ENCODE measurements at regions not wholly inside any gene's neighbourhood (a gene's known extent, or its start where the extent isn't known, plus 50 kb on each side); places are given as distances from the start of the nearest gene placed in this dataset.

GRCh38 chr7:46080595-46081159 is 159.6 kb upstream of the IGFBP3 start:
- Histone ChIP-seq H3K9me3 (ENCODE audit: control insufficient read depth, insufficient read depth, low read length) (no peaks in the 10 kb centered on the region), H3K27ac (ENCODE audit: low read length) (no peak overlapping the region), H3K36me3 (ENCODE audit: control insufficient read depth, insufficient read depth, low read length) (no peaks in the 10 kb centered on the region), H3K4me3 (ENCODE audit: low read length) (no peak overlapping the region), H3K27me3 (ENCODE audit: control insufficient read depth, insufficient read depth, low read length) (no peaks in the 10 kb centered on the region), H3K4me1 (ENCODE audit: control insufficient read depth, insufficient read depth, low read length) (no peaks in the 10 kb centered on the region)
- intact Hi-C loops (cut with micrococcal nuclease): no loop called here
- DNase-seq: no peak
- Mint-ChIP-seq H3K36me3 (no peaks in the 10 kb centered on the region), H3K4me1 (no peaks in the 10 kb centered on the region), H3K27ac (no peak overlapping the region), H3K4me3 (no peak overlapping the region), H3K9me3 (peaks cover 6 to 14% of the 10 kb centered on the region in 2 donors), H3K27me3 (ENCODE audit: low read depth in 2 of 2) (no peaks in the 10 kb centered on the region)
- ATAC-seq: no peak
- 85% methylated on average over 3 of the region's 4 CpGs for WGBS (ENCODE audit: insufficient coverage)
- TF ChIP-seq CTCF (IDR thresholded peaks at IDR 0.05): no peak

DNA sequence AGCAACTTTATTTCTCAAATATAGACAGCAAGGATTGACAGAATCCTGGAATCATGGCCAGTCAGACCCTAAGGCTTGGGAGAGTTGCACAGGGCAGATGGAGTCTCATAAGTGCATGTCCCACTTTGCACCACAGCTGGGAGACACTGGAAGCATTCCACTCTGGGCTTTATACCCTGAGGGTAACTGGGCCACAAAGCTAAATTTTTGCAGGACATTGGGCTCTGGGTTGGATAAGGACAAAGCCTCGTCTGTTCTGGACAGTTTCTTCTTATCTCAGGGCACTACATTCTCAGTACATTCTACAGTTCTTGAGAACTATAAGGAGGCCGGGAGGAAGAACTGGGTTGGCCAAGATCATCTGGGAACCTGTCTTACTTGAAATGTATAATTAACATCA is 158.3 kb upstream of the IGFBP3 start:
- 71% methylated on average over 2 of the region's 2 CpGs for WGBS (ENCODE audit: insufficient coverage)
- H3K27ac Mint-ChIP-seq: no peak overlapping the region
- H3K36me3 Mint-ChIP-seq: no peaks in the 10 kb centered on the region
- peaks cover 6 to 14% of the 10 kb centered on the region in 2 donors for H3K9me3 Mint-ChIP-seq
- H3K4me1 Mint-ChIP-seq: no peaks in the 10 kb centered on the region
- Histone ChIP-seq H3K9me3 (ENCODE audit: control insufficient read depth, insufficient read depth, low read length) (no peaks in the 10 kb centered on the region), H3K36me3 (ENCODE audit: control insufficient read depth, insufficient read depth, low read length) (no peaks in the 10 kb centered on the region), H3K4me3 (ENCODE audit: low read length) (no peak overlapping the region), H3K27me3 (ENCODE audit: control insufficient read depth, insufficient read depth, low read length) (no peaks in the 10 kb centered on the region), H3K4me1 (ENCODE audit: control insufficient read depth, insufficient read depth, low read length) (no peaks in the 10 kb centered on the region), H3K27ac (ENCODE audit: low read length) (no peak overlapping the region)
- ATAC-seq: no peak
- H3K27me3 Mint-ChIP-seq (ENCODE audit: low read depth in 2 of 2): no peaks in the 10 kb centered on the region
- no peak overlapping the region for H3K4me3 Mint-ChIP-seq
- no peak for DNase-seq
- no peak for TF ChIP-seq CTCF (IDR thresholded peaks at IDR 0.05)
- intact Hi-C loops (cut with micrococcal nuclease): no loop called here

GRCh38 chr7:46076527-46076926 is 155.5 kb upstream of the IGFBP3 start:
- H3K27ac ChIP-seq (ENCODE audit: low read length): no peak overlapping the region
- intact Hi-C loops (cut with micrococcal nuclease): no loop called here
- no peaks in the 10 kb centered on the region for H3K36me3 ChIP-seq (ENCODE audit: control insufficient read depth, insufficient read depth, low read length)
- H3K27me3 ChIP-seq (ENCODE audit: control insufficient read depth, insufficient read depth, low read length): no peaks in the 10 kb centered on the region
- ATAC-seq (no peak), DNase-seq (no peak)
- H3K27me3 Mint-ChIP-seq (ENCODE audit: low read depth in 2 of 2): no peaks in the 10 kb centered on the region
- no peaks in the 10 kb centered on the region for H3K4me1 ChIP-seq (ENCODE audit: control insufficient read depth, insufficient read depth, low read length)
- no peaks in the 10 kb centered on the region for H3K36me3 Mint-ChIP-seq
- H3K4me3 Mint-ChIP-seq: no peak overlapping the region
- H3K9me3 ChIP-seq (ENCODE audit: control insufficient read depth, insufficient read depth, low read length): no peaks in the 10 kb centered on the region
- H3K4me1 Mint-ChIP-seq: no peaks in the 10 kb centered on the region
- H3K27ac Mint-ChIP-seq: no peak overlapping the region
- H3K4me3 ChIP-seq (ENCODE audit: low read length): no peak overlapping the region
- no CpG with 5 or more reads among the region's 1 CpG for WGBS (ENCODE audit: insufficient coverage)
- TF ChIP-seq CTCF (IDR thresholded peaks at IDR 0.05): no peak
- peaks cover 6 to 8% of the 10 kb centered on the region in 2 donors for H3K9me3 Mint-ChIP-seq

- Mint-ChIP-seq H3K27me3 (ENCODE audit: low read depth in 2 of 2) (no peaks in the 10 kb centered on the region), H3K27ac (no peak overlapping the region), H3K36me3 (no peaks in the 10 kb centered on the region), H3K4me1 (no peaks in the 10 kb centered on the region), H3K9me3 (peaks cover 3 to 8% of the 10 kb centered on the region in 2 donors), H3K4me3 (no peak overlapping the region)
- Histone ChIP-seq H3K9me3 (ENCODE audit: control insufficient read depth, insufficient read depth, low read length) (no peaks in the 10 kb centered on the region), H3K36me3 (ENCODE audit: control insufficient read depth, insufficient read depth, low read length) (no peaks in the 10 kb centered on the region), H3K4me1 (ENCODE audit: control insufficient read depth, insufficient read depth, low read length) (no peaks in the 10 kb centered on the region), H3K4me3 (ENCODE audit: low read length) (no peak overlapping the region), H3K27me3 (ENCODE audit: control insufficient read depth, insufficient read depth, low read length) (no peaks in the 10 kb centered on the region), H3K27ac (ENCODE audit: low read length) (no peak overlapping the region)
- ATAC-seq: no peak
- no peak for TF ChIP-seq CTCF (IDR thresholded peaks at IDR 0.05)
- intact Hi-C loops (cut with micrococcal nuclease): no loop called here
- no peak for DNase-seq
Observed at GRCh38 chr7:46072722-46073121, 151.7 kb upstream of the IGFBP3 start.

All from natural killer cell (primary cell).